GM12891 (cell line): ENCODE measurements at regions not wholly inside any gene's neighbourhood (a gene's known extent, or its start where the extent isn't known, plus 50 kb on each side); places are given as distances from the start of the nearest gene placed in this dataset.

ENCODE experiments used
- DNase-seq: peaks from one replicate; pipeline ENCODE4 v3.0.0; 2011; ENCODE audit warnings: low spot score; ENCODE audit not compliant: insufficient read length
- FAIRE-seq: peaks from 2 replicates; lab custom pipeline; 2011; peaks lifted over from hg19 to GRCh38; lab: Jason Lieb, UNC
- PAX5 ChIP-seq: IDR thresholded peaks from 2 replicates; pipeline ENCODE4 v1.6.1; 2011; ENCODE audit warnings: low read length, moderate library complexity, mild to moderate bottlenecking; ENCODE audit not compliant: insufficient read depth, severe bottlenecking
- POLR2A ChIP-seq: IDR thresholded peaks from 2 replicates; pipeline ENCODE4 v1.6.1; 2011; ENCODE audit warnings: low read depth, low read length, control low read depth
- POLR2AphosphoS5 ChIP-seq: IDR thresholded peaks from 2 replicates; pipeline ENCODE4 v1.6.1; 2011; ENCODE audit warnings: low read depth, low read length, control low read depth
- POU2F2 ChIP-seq: IDR thresholded peaks from 2 replicates; pipeline ENCODE4 v1.6.1; 2011; ENCODE audit warnings: low read depth, mild to moderate bottlenecking, control low read depth, low read length, moderate library complexity
- SPI1 ChIP-seq: IDR thresholded peaks from 2 replicates; pipeline ENCODE4 v1.6.1; 2011; ENCODE audit warnings: low read depth, low read length, control low read depth
- TAF1 ChIP-seq: IDR thresholded peaks from 2 replicates; pipeline ENCODE4 v1.6.1; 2011; ENCODE audit warnings: low read depth, low read length, control low read depth

DNA sequence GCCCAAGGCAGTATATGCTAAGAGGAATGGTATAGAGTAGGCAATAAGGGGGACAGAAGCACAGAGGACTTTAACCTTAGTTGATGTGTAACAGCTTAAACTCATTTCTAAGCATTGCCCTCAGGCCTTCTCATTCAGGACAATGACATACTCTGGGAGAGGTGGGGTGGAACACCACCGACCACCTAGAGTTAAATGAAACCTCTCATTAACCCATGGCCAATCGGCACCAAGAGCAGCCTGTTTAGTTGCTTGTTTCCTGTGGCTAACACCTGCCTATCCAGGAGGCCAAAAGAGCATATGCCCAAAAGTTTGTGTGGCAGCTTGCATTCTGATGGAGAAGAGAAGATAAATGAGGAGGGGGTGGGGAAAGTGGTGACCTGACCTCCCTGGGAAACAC lies 50.0 kb downstream of the PABIR2 start:
- FAIRE-seq, result no peak
- TF ChIP-seq POLR2AphosphoS5 (no peak), PAX5 (no peak), POU2F2 (no peak), TAF1 (no peak), SPI1 (no peak)
- DNase-seq, result no peak

DNA sequence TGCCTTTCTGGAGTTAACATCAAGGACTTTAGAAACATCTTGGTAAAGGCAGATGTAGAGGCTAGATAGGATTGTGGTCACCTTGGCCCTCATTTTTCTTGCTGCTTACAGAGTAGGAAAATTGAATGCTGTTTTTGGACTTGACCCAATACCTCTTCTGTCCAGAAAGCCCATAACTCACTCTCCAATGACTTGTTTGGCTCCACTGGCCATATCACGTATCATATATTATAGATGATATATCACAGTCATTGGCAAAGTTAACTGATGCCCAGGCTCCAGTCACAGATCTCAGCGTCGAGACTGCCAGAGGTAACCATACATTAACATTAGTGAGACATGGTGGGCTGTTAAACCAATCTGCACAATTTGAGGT lies 50.6 kb downstream of the PABIR2 start:
- DNase-seq (no peak), FAIRE-seq (no peak)
- no peak for TF ChIP-seq POLR2AphosphoS5

DNA sequence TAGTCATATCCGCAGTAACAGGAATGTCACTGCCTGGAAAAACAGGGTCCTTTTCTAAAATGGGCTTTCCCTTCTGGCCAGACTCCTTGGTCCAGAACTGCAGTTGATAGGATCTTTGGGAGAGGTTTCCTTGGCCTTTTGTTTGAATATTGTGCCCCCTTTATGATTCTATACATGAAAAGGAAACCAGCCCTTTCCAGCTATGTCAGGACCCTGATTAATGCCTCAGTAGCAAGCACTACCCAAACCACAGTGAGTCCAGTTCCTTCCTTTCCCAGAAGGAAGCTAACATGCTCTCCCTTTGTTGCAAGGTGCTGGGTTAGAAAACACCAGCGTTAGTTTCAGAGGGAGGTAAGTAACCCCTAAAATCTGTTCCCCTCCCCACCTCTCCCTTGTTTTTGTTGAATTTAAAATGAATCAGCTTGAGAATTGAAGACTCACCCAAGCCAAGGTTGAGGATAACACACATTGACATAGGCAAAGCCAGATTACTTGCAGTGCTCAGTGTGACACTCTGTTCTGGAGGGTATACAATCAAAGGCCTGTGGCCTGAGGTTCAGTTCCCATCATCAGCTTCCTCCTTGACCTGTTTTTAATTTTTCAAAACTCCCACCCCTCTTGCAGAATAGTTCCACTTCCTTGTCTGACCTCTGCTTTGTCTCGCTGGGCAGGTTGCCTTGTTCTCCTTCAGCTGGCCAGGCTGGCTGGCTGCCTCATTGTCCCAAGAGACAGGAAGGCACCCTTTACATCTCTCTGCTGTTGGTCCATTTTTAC lies 51.2 kb downstream of the PABIR2 start:
- DNase-seq, result no peak
- TF ChIP-seq TAF1 (no peak), PAX5 (no peak), SPI1 (peak; percentile 48; the same call in 1 of the 2 replicates), POU2F2 (no peak), POLR2A (no peak), POLR2AphosphoS5 (no peak)
- FAIRE-seq, result peak; percentile 69

DNA sequence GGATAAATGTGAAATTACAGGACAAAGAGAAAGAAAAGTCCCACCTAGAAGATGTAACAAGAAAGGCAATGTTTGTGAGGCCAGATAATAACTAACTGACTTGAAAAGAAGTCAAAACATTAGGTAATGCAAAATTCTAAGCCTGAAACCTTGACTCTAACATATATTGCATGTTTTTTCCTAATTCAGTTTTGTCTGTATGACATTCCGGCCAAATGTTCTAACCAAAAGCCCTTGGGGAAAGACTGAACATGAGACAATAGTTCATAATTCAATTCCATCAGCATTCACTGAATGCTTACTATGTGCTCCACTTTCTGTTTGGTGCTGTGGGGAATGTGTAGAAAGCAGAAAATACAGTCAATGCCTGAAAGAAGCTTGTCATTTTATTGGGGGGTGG lies 53.9 kb downstream of the PABIR2 start:
- DNase-seq, result no peak
- FAIRE-seq, result no peak
- TF ChIP-seq POU2F2, result no peak
- no peak for TF ChIP-seq POLR2A
- no peak for TF ChIP-seq PAX5
- no peak for TF ChIP-seq POLR2AphosphoS5
- no peak for TF ChIP-seq TAF1
- TF ChIP-seq SPI1, result no peak

DNA sequence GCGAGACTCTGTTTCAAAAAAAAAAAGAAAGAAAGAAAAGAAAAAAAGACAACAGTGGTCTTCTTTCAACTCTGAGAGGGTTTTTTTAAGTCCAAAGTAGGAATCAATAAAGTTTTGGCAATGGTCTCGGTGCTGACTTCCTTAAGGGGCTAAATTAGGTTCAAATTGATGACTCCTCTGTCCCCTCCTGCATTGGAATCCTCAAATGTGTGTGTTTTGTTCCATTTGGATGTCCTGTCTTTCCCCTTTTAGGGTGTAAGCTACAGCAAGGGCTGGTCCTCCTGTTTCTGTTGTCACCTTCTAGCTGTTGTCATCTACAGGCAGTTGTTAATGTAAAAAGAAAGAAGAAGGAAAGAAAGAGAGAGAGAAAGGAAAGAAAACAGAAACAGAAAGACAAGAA lies 54.4 kb downstream of the PABIR2 start:
- TF ChIP-seq SPI1 (no peak), POLR2AphosphoS5 (no peak), PAX5 (no peak), POLR2A (no peak), TAF1 (no peak), POU2F2 (no peak)
- no peak for FAIRE-seq
- no peak for DNase-seq

DNA sequence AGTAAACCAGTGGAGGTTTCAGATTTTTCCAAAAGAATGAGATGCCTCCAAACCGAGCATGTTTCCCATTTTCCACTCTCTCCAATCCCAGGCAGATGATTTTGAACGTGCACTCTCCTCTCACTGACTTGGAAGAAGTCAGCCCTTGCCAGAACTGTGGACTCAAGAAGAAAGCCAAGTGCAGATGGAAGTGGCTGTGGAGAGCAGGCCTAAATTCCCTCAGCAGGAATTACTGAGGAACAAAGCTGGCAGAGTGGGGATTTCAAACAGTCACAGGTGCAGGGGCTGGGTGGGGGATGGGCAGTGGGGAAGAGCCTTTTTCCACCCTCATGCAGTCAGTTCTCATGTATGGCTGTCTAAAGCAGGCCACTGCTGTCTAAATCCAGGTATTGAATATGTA lies 55.3 kb downstream of the PABIR2 start:
- TF ChIP-seq POLR2AphosphoS5, result no peak
- TF ChIP-seq SPI1, result no peak
- TF ChIP-seq PAX5, result no peak
- TF ChIP-seq POU2F2, result no peak
- TF ChIP-seq TAF1, result no peak
- no peak for TF ChIP-seq POLR2A
- no peak for DNase-seq
- FAIRE-seq, result no peak

DNA sequence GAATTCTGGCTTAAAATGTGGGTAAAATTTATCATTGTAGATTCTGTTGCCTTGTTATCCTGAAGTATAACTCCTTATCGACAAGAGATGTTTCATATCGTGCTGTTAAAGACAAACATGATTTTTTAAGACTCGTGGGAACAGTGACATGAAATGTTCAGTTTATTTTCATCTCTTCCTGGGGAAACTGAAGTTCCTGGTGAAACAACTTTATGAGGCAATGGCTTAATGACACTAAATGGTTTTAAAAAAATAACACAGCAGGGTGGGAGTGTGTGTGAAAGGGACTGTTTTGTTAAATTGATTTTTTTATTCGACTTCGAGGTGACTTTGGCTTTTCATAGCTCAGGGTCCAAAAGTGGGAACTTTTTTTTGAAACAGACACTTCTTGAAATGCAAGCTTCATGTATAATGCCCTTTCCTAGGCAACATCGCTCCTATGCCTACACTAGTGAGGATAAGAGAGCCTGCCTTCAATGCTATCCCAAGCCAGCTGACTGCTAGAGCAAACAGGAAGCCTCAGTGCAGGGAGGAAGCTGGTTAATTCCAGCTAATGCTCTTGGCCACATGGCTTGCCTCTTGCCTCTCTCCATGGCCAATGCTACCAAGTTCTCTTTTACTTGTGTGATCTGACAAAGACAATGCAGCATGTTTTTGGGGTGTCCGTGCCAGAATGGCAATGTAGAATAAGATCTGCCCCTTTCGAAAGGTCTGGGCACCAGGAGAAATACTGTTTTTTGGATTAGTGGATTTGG lies 57.8 kb downstream of the PABIR2 start:
- FAIRE-seq, result no peak
- DNase-seq, result no peak
- TF ChIP-seq POLR2AphosphoS5 (no peak), TAF1 (no peak), POLR2A (no peak), SPI1 (no peak), POU2F2 (no peak), PAX5 (no peak)

DNA sequence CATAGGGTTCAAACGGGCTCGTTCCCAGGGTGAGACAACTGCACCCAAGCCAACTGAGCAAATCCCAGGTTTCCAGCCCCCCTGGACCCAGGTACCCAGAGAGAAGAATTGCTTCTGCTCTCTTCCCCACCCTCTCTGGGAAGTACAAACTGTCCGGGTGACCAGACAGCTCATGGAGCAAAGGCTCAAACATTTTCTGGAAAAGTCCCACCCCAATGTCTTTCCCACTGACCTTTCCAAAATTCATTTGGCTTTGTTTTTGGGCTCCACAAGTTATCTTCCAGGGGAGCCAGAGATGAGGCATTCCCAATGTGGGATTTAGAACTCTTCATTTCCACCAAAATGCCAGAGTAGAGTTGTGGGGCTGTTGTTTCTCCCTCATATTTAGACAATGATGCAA lies 58.6 kb downstream of the PABIR2 start:
- TF ChIP-seq POLR2AphosphoS5 (no peak), POU2F2 (no peak), POLR2A (no peak), SPI1 (no peak), TAF1 (no peak), PAX5 (no peak)
- no peak for DNase-seq
- no peak for FAIRE-seq

DNA sequence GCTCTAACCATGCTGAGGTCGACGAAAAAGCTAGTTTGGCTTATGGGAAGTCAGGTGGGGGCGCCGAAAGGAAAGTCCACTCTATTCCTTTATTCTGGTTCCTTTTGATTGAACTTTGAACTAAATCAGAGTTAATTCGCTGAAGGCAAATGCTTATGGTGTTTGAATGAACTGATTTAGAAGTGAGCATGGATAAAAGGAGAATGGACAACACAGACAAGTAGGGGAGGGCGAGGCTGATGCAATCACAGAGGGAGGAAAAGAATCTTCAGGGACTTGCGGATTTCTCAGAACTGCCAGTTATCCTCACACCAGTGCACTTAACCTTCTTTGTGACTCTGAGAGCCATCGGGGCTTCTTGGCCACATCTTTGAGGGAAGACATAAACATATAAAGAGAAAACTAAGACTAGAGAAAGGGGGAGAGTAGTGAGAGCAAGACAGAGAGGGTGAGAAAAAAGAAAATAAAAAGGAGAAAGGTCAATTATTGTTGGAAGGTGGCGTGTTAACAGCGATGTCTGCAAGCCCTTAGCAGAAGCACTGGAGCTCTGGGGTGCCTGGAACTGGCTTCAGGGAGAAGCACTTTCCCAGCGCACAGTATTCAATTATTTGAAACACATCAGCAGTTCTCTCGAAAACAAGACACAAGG lies 59.2 kb downstream of the PABIR2 start:
- no peak for FAIRE-seq
- DNase-seq, result no peak
- TF ChIP-seq TAF1 (no peak), PAX5 (no peak), POU2F2 (no peak), SPI1 (no peak), POLR2A (no peak), POLR2AphosphoS5 (no peak)
